ENCODE measurements at regions not wholly inside any gene's neighbourhood (a gene's known extent, or its start where the extent isn't known, plus 50 kb on each side); places are given as distances from the start of the nearest gene placed in this dataset.

DNA sequence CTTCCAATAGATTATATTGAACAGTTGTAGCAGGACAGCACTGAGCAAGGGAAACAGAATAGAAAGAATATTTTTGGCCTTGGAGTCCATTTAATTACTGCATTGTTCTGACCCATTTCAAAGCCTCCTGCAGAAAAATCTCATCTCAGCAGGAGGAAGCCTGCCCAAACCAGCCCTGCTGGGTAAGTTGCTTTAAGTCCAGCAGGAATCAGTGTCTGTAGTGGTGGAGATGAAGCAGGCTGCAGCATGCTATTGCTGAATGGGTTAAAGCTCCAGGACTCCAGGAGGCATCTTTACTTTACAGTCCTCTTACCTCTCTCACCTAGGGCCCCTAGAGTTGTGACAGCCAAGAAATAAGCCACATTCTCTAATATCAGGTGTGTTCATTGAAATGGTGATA lies 380.3 kb upstream of the THBS1 start:
- no peak overlapping the region for H3K27ac ChIP-seq (ENCODE audit: extremely low read length, insufficient read depth, low read length)
- TF ChIP-seq, protein P1, sequence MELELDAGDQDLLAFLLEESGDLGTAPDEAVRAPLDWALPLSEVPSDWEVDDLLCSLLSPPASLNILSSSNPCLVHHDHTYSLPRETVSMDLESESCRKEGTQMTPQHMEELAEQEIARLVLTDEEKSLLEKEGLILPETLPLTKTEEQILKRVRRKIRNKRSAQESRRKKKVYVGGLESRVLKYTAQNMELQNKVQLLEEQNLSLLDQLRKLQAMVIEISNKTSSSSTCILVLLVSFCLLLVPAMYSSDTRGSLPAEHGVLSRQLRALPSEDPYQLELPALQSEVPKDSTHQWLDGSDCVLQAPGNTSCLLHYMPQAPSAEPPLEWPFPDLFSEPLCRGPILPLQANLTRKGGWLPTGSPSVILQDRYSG (CRISPR knock-in tag; IDR thresholded peaks at IDR 0.05): no peak
- TF ChIP-seq TEAD3 (CRISPR knock-in tag; optimal IDR thresholded peaks at IDR 0.05; ENCODE audit: borderline replicate concordance) (no peak), DR1 (CRISPR knock-in tag; IDR thresholded peaks at IDR 0.05) (no peak), YEATS4 (CRISPR knock-in tag; IDR thresholded peaks at IDR 0.05; ENCODE audit: borderline replicate concordance) (no peak), ZFP41 (CRISPR knock-in tag; IDR thresholded peaks at IDR 0.05; ENCODE audit: borderline replicate concordance) (no peak), ZNF3 (CRISPR knock-in tag; IDR thresholded peaks at IDR 0.05) (no peak), CCDC6 (CRISPR knock-in tag; IDR thresholded peaks at IDR 0.05) (no peak), ZSCAN31 (CRISPR knock-in tag; IDR thresholded peaks at IDR 0.05; ENCODE audit: low read depth) (no peak), TCF7 (IDR thresholded peaks at IDR 0.05; ENCODE audit: low read depth) (no peak), ZNF672 (CRISPR knock-in tag; IDR thresholded peaks at IDR 0.05) (no peak)
- TF ChIP-seq, protein P2, sequence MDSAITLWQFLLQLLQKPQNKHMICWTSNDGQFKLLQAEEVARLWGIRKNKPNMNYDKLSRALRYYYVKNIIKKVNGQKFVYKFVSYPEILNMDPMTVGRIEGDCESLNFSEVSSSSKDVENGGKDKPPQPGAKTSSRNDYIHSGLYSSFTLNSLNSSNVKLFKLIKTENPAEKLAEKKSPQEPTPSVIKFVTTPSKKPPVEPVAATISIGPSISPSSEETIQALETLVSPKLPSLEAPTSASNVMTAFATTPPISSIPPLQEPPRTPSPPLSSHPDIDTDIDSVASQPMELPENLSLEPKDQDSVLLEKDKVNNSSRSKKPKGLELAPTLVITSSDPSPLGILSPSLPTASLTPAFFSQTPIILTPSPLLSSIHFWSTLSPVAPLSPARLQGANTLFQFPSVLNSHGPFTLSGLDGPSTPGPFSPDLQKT (CRISPR knock-in tag; IDR thresholded peaks at IDR 0.05; ENCODE audit: borderline replicate concordance): no peak
- TF ChIP-seq, protein P3, sequence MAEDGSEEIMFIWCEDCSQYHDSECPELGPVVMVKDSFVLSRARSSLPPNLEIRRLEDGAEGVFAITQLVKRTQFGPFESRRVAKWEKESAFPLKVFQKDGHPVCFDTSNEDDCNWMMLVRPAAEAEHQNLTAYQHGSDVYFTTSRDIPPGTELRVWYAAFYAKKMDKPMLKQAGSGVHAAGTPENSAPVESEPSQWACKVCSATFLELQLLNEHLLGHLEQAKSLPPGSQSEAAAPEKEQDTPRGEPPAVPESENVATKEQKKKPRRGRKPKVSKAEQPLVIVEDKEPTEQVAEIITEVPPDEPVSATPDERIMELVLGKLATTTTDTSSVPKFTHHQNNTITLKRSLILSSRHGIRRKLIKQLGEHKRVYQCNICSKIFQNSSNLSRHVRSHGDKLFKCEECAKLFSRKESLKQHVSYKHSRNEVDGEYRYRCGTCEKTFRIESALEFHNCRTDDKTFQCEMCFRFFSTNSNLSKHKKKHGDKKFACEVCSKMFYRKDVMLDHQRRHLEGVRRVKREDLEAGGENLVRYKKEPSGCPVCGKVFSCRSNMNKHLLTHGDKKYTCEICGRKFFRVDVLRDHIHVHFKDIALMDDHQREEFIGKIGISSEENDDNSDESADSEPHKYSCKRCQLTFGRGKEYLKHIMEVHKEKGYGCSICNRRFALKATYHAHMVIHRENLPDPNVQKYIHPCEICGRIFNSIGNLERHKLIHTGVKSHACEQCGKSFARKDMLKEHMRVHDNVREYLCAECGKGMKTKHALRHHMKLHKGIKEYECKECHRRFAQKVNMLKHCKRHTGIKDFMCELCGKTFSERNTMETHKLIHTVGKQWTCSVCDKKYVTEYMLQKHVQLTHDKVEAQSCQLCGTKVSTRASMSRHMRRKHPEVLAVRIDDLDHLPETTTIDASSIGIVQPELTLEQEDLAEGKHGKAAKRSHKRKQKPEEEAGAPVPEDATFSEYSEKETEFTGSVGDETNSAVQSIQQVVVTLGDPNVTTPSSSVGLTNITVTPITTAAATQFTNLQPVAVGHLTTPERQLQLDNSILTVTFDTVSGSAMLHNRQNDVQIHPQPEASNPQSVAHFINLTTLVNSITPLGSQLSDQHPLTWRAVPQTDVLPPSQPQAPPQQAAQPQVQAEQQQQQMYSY (CRISPR knock-in tag; IDR thresholded peaks at IDR 0.05): no peak
- DNase-seq (ENCODE audit: low spot score) (no peak), FAIRE-seq (no peak), ATAC-seq (no peak)
- H3K36me3 ChIP-seq (replicated peaks in 1 of 2; ENCODE audit: control insufficient read depth in 1 of 2, insufficient read depth in 2 of 2, low read length in 2 of 2): no peaks in the 10 kb centered on the region
- BruUV-seq (replicated peaks): no TSS peak
- no peaks in the 10 kb centered on the region for H3K27me3 ChIP-seq (ENCODE audit: control insufficient read depth in 1 of 2, insufficient read depth in 2 of 2, low read length in 2 of 2)
- no peaks in the 10 kb centered on the region for H3K79me2 ChIP-seq (ENCODE audit: insufficient read depth, low read length)
- H3K9ac ChIP-seq (ENCODE audit: insufficient read depth, low read depth, low read length): no peak overlapping the region
- in situ Hi-C loops (cut with HindIII; ENCODE audit: extremely low pct_ligation_motif_present, low pct_unique_long_range_greater_than_20kb) (no loop called here), intact Hi-C loops (cut with micrococcal nuclease; ENCODE audit: unreplicated experiment) (no loop called here)
- H3K4me3 ChIP-seq (replicated peaks in 1 of 3; ENCODE audit: insufficient read depth in 1 of 3, low read depth in 2 of 3, low read length in 3 of 3): no peak overlapping the region
- H3K4me2 ChIP-seq (ENCODE audit: low read depth, low read length): no peak overlapping the region
- CTCF ChIA-PET (ENCODE audit: low intra/inter-chr PET ratio, low total read pairs): no interaction called here
- H2AFZ ChIP-seq (ENCODE audit: low read length): no peak overlapping the region
- peaks cover 10% of the 10 kb centered on the region for H3K4me1 ChIP-seq (ENCODE audit: insufficient read depth, low read length)
- POLR2A ChIA-PET: no interaction called here
- no peaks in the 10 kb centered on the region for H3K9me3 ChIP-seq (ENCODE audit: low read length)
- no peaks in the 10 kb centered on the region for H4K20me1 ChIP-seq (ENCODE audit: insufficient read depth, low read length)
